ENCODE measurements at regions not wholly inside any gene's neighbourhood (a gene's known extent, or its start where the extent isn't known, plus 50 kb on each side); places are given as distances from the start of the nearest gene placed in this dataset.

- peaks cover 9% of the 10 kb centered on the region for H3K27me3 Mint-ChIP-seq
- Histone ChIP-seq H3K36me3 (replicated peaks in 1 of 2; ENCODE audit: control extremely low read depth in 1 of 2, control insufficient read depth in 1 of 2, extremely low read depth in 1 of 2, insufficient read depth in 2 of 2, low read length in 1 of 2) (no peaks in the 10 kb centered on the region), H3K4me3 (ENCODE audit: control extremely low read depth in 1 of 5, extremely low read depth in 1 of 5, insufficient read depth in 1 of 5, low read depth in 2 of 5, low read length in 4 of 5) (no peak overlapping the region), H3K9ac (ENCODE audit: low read length) (no peak overlapping the region), H3K9me3 (ENCODE audit: control extremely low read depth in 1 of 3, control insufficient read depth in 2 of 3, insufficient read depth in 1 of 3, low read length in 2 of 3) (no peaks in the 10 kb centered on the region), H3K79me2 (ENCODE audit: control insufficient read depth, insufficient read depth, low read length) (no peaks in the 10 kb centered on the region), H3K4me2 (replicated peaks; ENCODE audit: low read depth, low read length, poor library complexity, severe bottlenecking) (no peak overlapping the region), H4K20me1 (ENCODE audit: control insufficient read depth, insufficient read depth, low read length, poor library complexity, severe bottlenecking) (no peaks in the 10 kb centered on the region), H3K27me3 (replicated peaks in 1 of 4; ENCODE audit: control extremely low read depth in 1 of 4, control insufficient read depth in 3 of 4, insufficient read depth in 4 of 4, low read length in 3 of 4) (no peaks in the 10 kb centered on the region), H2AFZ (ENCODE audit: insufficient read depth, low read depth, low read length, poor library complexity, severe bottlenecking) (no peak overlapping the region), H3K4me1 (ENCODE audit: control insufficient read depth in 2 of 2, insufficient read depth in 2 of 2, low read length in 2 of 2) (no peaks in the 10 kb centered on the region), H3K27ac (ENCODE audit: low read length in 2 of 2) (no peak overlapping the region)
- no peak for ATAC-seq (ENCODE audit: low read depth)
- H3K9me3 Mint-ChIP-seq (ENCODE audit: insufficient read depth) = no peaks in the 10 kb centered on the region
- no CpG with 5 or more reads among the region's 3 CpGs for WGBS (ENCODE audit: insufficient coverage)
- ChIA-PET CTCF (no interaction called here), POLR2A (no interaction called here)
- H3K4me3 Mint-ChIP-seq = no peak overlapping the region
- intact Hi-C loops (cut with micrococcal nuclease) = no loop called here
- no peak overlapping the region for H3K27ac Mint-ChIP-seq
- no peaks in the 10 kb centered on the region for H3K4me1 Mint-ChIP-seq
- no peak for DNase-seq
- TF ChIP-seq, protein P1, sequence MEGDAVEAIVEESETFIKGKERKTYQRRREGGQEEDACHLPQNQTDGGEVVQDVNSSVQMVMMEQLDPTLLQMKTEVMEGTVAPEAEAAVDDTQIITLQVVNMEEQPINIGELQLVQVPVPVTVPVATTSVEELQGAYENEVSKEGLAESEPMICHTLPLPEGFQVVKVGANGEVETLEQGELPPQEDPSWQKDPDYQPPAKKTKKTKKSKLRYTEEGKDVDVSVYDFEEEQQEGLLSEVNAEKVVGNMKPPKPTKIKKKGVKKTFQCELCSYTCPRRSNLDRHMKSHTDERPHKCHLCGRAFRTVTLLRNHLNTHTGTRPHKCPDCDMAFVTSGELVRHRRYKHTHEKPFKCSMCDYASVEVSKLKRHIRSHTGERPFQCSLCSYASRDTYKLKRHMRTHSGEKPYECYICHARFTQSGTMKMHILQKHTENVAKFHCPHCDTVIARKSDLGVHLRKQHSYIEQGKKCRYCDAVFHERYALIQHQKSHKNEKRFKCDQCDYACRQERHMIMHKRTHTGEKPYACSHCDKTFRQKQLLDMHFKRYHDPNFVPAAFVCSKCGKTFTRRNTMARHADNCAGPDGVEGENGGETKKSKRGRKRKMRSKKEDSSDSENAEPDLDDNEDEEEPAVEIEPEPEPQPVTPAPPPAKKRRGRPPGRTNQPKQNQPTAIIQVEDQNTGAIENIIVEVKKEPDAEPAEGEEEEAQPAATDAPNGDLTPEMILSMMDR (IDR thresholded peaks at IDR 0.05) = no peak
- no peak for TF ChIP-seq EZH2 (IDR thresholded peaks at IDR 0.05; ENCODE audit: borderline replicate concordance, insufficient read depth, low read depth, low read length, poor library complexity, severe bottlenecking)
Observed at GRCh38 chr2:133748007-133748700, 179.9 kb upstream of the NCKAP5 start.

DNA sequence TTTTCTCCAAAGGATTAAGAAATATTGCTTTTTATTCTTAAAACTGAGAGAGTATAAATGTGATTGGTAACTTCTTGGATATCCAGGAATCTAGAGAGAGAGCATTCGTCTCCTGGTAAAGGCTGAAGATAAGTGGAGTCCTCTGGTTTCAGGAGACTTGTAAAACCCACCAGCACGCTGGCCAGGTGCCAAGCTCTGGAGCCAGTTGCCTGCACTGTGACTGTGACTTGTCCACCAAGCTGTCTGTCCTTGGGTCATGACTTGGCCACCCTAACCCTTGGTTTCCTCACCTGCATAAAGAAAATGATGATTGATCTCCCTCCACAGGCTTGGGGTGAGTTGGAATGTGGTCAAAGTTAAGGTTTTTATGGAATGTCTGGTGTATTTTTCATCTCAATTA lies 185.4 kb upstream of the NCKAP5 start:
- POLR2A ChIA-PET = no interaction called here
- Histone ChIP-seq H2AFZ (ENCODE audit: insufficient read depth, low read depth, low read length, poor library complexity, severe bottlenecking) (no peak overlapping the region), H3K27me3 (replicated peaks in 1 of 4; ENCODE audit: control extremely low read depth in 1 of 4, control insufficient read depth in 3 of 4, insufficient read depth in 4 of 4, low read length in 3 of 4) (no peaks in the 10 kb centered on the region), H3K79me2 (ENCODE audit: control insufficient read depth, insufficient read depth, low read length) (no peaks in the 10 kb centered on the region), H3K9me3 (ENCODE audit: control extremely low read depth in 1 of 3, control insufficient read depth in 2 of 3, insufficient read depth in 1 of 3, low read length in 2 of 3) (peaks cover 0 to 1% (median 0%) of the 10 kb centered on the region in 3 donors), H3K9ac (ENCODE audit: low read length) (no peak overlapping the region), H3K4me3 (ENCODE audit: control extremely low read depth in 1 of 5, extremely low read depth in 1 of 5, insufficient read depth in 1 of 5, low read depth in 2 of 5, low read length in 4 of 5) (no peak overlapping the region), H3K4me1 (ENCODE audit: control insufficient read depth in 2 of 2, insufficient read depth in 2 of 2, low read length in 2 of 2) (no peaks in the 10 kb centered on the region), H3K4me2 (replicated peaks; ENCODE audit: low read depth, low read length, poor library complexity, severe bottlenecking) (no peak overlapping the region), H3K36me3 (replicated peaks in 1 of 2; ENCODE audit: control extremely low read depth in 1 of 2, control insufficient read depth in 1 of 2, extremely low read depth in 1 of 2, insufficient read depth in 2 of 2, low read length in 1 of 2) (no peaks in the 10 kb centered on the region), H4K20me1 (ENCODE audit: control insufficient read depth, insufficient read depth, low read length, poor library complexity, severe bottlenecking) (no peaks in the 10 kb centered on the region), H3K27ac (ENCODE audit: low read length in 2 of 2) (no peak overlapping the region)
- intact Hi-C loops (cut with micrococcal nuclease) = no loop called here
- DNase-seq = no peak
- Mint-ChIP-seq H3K27ac (no peak overlapping the region), H3K4me1 (no peaks in the 10 kb centered on the region), H3K27me3 (peaks cover 6% of the 10 kb centered on the region), H3K9me3 (ENCODE audit: insufficient read depth) (no peaks in the 10 kb centered on the region), H3K4me3 (no peak overlapping the region)
- TF ChIP-seq, protein P1 (IDR thresholded peaks at IDR 0.05) = no peak
- TF ChIP-seq EZH2 (IDR thresholded peaks at IDR 0.05; ENCODE audit: borderline replicate concordance, insufficient read depth, low read depth, low read length, poor library complexity, severe bottlenecking) = no peak
- WGBS (ENCODE audit: insufficient coverage) = 38% methylated on average over 2 of the region's 2 CpGs
- no peak for ATAC-seq (ENCODE audit: low read depth)
- CTCF ChIA-PET = no interaction called here
